ENCODE measurements at regions not wholly inside any gene's neighbourhood (a gene's known extent, or its start where the extent isn't known, plus 50 kb on each side); places are given as distances from the start of the nearest gene placed in this dataset.

GRCh38 chr3:83302091-83302490 is 1540.6 kb upstream of the GBE1 start:
- no peak for DNase-seq
- Histone ChIP-seq H3K4me3 (ENCODE audit: low read length) (no peak overlapping the region), H3K9me2 (replicated peaks; ENCODE audit: insufficient read depth, low read length) (no peaks in the 10 kb centered on the region), H4K20me1 (ENCODE audit: insufficient read depth, low read depth, low read length) (no peaks in the 10 kb centered on the region), H3K4me1 (ENCODE audit: low read length) (no peaks in the 10 kb centered on the region), H3K9me3 (ENCODE audit: low read length) (peaks cover 17% of the 10 kb centered on the region), H3K79me2 (ENCODE audit: low read length) (no peaks in the 10 kb centered on the region), H3K4me2 (ENCODE audit: low read depth, low read length, poor library complexity, severe bottlenecking) (no peak overlapping the region), H3K9ac (ENCODE audit: low read length) (no peak overlapping the region), H2AFZ (ENCODE audit: low read length) (no peak overlapping the region), H3K36me3 (ENCODE audit: insufficient read depth, low read length) (no peaks in the 10 kb centered on the region), H3K27ac (ENCODE audit: low read length) (no peak overlapping the region), H3K27me3 (ENCODE audit: low read length) (no peaks in the 10 kb centered on the region)

GRCh38 chr3:83317605-83318004 is 1556.2 kb upstream of the GBE1 start:
- no peaks in the 10 kb centered on the region for H3K4me1 ChIP-seq (ENCODE audit: low read length)
- DNase-seq = no peak

DNA sequence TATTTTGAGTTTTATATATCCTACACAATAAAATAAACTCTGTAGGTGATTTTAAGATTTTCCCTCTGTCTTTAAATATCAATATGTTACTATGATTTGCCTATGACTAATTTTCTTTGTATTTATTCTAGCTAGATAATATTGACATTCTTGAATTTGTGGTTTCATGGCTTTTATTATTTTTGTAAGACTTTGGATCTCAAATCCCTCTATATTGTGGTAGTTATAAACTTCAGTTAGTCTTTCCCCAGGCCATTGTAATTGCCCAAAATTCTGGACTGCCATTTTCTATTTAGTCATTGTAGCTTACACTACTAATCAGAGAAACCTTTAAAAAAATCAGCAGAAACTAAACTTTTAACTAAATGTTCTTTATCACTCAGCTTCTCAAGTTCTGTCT is 1559.3 kb upstream of the GBE1 start:
- Histone ChIP-seq H3K4me2 (ENCODE audit: low read depth, low read length, poor library complexity, severe bottlenecking) (no peak overlapping the region), H3K9me3 (ENCODE audit: low read length) (no peaks in the 10 kb centered on the region), H3K27ac (ENCODE audit: low read length) (no peak overlapping the region), H4K20me1 (ENCODE audit: insufficient read depth, low read depth, low read length) (no peaks in the 10 kb centered on the region), H3K9me2 (replicated peaks; ENCODE audit: insufficient read depth, low read length) (no peaks in the 10 kb centered on the region), H3K9ac (ENCODE audit: low read length) (no peak overlapping the region), H3K79me2 (ENCODE audit: low read length) (no peaks in the 10 kb centered on the region), H3K4me1 (ENCODE audit: low read length) (no peaks in the 10 kb centered on the region), H3K36me3 (ENCODE audit: insufficient read depth, low read length) (no peaks in the 10 kb centered on the region), H3K4me3 (ENCODE audit: low read length) (no peak overlapping the region), H2AFZ (ENCODE audit: low read length) (no peak overlapping the region), H3K27me3 (ENCODE audit: low read length) (no peaks in the 10 kb centered on the region)
- no peak for DNase-seq

More at GRCh38 chr3:83317605-83318004, 1556.2 kb upstream of the GBE1 start:
- no peaks in the 10 kb centered on the region for H3K9me3 ChIP-seq (ENCODE audit: low read length)
- no peak overlapping the region for H3K4me2 ChIP-seq (ENCODE audit: low read depth, low read length, poor library complexity, severe bottlenecking)
- H3K9ac ChIP-seq (ENCODE audit: low read length) = no peak overlapping the region
- no peaks in the 10 kb centered on the region for H3K79me2 ChIP-seq (ENCODE audit: low read length)
- H3K9me2 ChIP-seq (replicated peaks; ENCODE audit: insufficient read depth, low read length) = no peaks in the 10 kb centered on the region
- no peak overlapping the region for H2AFZ ChIP-seq (ENCODE audit: low read length)
- H3K36me3 ChIP-seq (ENCODE audit: insufficient read depth, low read length) = no peaks in the 10 kb centered on the region
- H3K27ac ChIP-seq (ENCODE audit: low read length) = no peak overlapping the region
- H4K20me1 ChIP-seq (ENCODE audit: insufficient read depth, low read depth, low read length) = no peaks in the 10 kb centered on the region
- H3K4me3 ChIP-seq (ENCODE audit: low read length) = no peak overlapping the region
- H3K27me3 ChIP-seq (ENCODE audit: low read length) = no peaks in the 10 kb centered on the region

GRCh38 chr3:83321457-83321856 is 1560.0 kb upstream of the GBE1 start:
- Histone ChIP-seq H2AFZ (ENCODE audit: low read length) (no peak overlapping the region), H3K4me3 (ENCODE audit: low read length) (no peak overlapping the region), H3K9ac (ENCODE audit: low read length) (no peak overlapping the region), H3K27me3 (ENCODE audit: low read length) (no peaks in the 10 kb centered on the region), H3K4me2 (ENCODE audit: low read depth, low read length, poor library complexity, severe bottlenecking) (no peak overlapping the region), H3K79me2 (ENCODE audit: low read length) (no peaks in the 10 kb centered on the region), H3K36me3 (ENCODE audit: insufficient read depth, low read length) (no peaks in the 10 kb centered on the region), H3K9me2 (replicated peaks; ENCODE audit: insufficient read depth, low read length) (no peaks in the 10 kb centered on the region), H3K9me3 (ENCODE audit: low read length) (no peaks in the 10 kb centered on the region), H4K20me1 (ENCODE audit: insufficient read depth, low read depth, low read length) (no peaks in the 10 kb centered on the region), H3K4me1 (ENCODE audit: low read length) (no peaks in the 10 kb centered on the region), H3K27ac (ENCODE audit: low read length) (no peak overlapping the region)
- no peak for DNase-seq

- Histone ChIP-seq H3K4me1 (ENCODE audit: low read length) (no peaks in the 10 kb centered on the region), H3K79me2 (ENCODE audit: low read length) (no peaks in the 10 kb centered on the region), H3K9ac (ENCODE audit: low read length) (no peak overlapping the region), H3K27ac (ENCODE audit: low read length) (no peak overlapping the region), H4K20me1 (ENCODE audit: insufficient read depth, low read depth, low read length) (no peaks in the 10 kb centered on the region), H3K4me3 (ENCODE audit: low read length) (no peak overlapping the region), H3K36me3 (ENCODE audit: insufficient read depth, low read length) (no peaks in the 10 kb centered on the region), H3K9me3 (ENCODE audit: low read length) (no peaks in the 10 kb centered on the region), H3K9me2 (replicated peaks; ENCODE audit: insufficient read depth, low read length) (no peaks in the 10 kb centered on the region), H3K4me2 (ENCODE audit: low read depth, low read length, poor library complexity, severe bottlenecking) (no peak overlapping the region), H2AFZ (ENCODE audit: low read length) (no peak overlapping the region), H3K27me3 (ENCODE audit: low read length) (no peaks in the 10 kb centered on the region)
- no peak for DNase-seq
Measured at GRCh38 chr3:83321891-83322290, 1560.4 kb upstream of the GBE1 start.

DNA sequence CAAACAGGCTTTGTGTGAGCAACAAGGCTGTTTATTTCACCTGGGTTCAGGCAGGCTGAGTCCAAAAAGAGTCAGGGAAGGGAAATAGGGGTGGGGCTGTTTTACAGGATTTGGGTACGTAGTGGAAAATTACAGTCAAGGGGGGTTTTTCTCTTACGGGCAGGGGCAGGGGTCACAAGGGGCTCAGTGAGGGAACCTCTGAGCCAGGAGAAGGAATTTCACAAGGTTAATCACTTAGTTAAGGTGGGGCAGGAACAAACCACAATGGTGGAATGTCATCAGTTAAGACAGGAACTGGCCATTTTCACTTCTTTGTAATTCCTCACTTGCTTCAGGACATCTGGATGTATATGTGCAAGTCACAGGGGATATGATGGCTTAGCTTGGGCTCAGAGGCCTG is 1592.8 kb upstream of the GBE1 start:
- no peak overlapping the region for H3K4me3 ChIP-seq (ENCODE audit: low read length)
- no peak overlapping the region for H3K9ac ChIP-seq (ENCODE audit: low read length)
- no peaks in the 10 kb centered on the region for H3K4me1 ChIP-seq (ENCODE audit: low read length)
- H3K36me3 ChIP-seq (ENCODE audit: insufficient read depth, low read length) = no peaks in the 10 kb centered on the region
- H3K27ac ChIP-seq (ENCODE audit: low read length) = no peak overlapping the region
- no peaks in the 10 kb centered on the region for H3K79me2 ChIP-seq (ENCODE audit: low read length)
- H3K9me3 ChIP-seq (ENCODE audit: low read length) = peaks cover 9% of the 10 kb centered on the region
- no peak overlapping the region for H3K4me2 ChIP-seq (ENCODE audit: low read depth, low read length, poor library complexity, severe bottlenecking)
- H3K27me3 ChIP-seq (ENCODE audit: low read length) = no peaks in the 10 kb centered on the region
- H4K20me1 ChIP-seq (ENCODE audit: insufficient read depth, low read depth, low read length) = no peaks in the 10 kb centered on the region
- no peaks in the 10 kb centered on the region for H3K9me2 ChIP-seq (replicated peaks; ENCODE audit: insufficient read depth, low read length)
- no peak for DNase-seq
- H2AFZ ChIP-seq (ENCODE audit: low read length) = no peak overlapping the region

DNA sequence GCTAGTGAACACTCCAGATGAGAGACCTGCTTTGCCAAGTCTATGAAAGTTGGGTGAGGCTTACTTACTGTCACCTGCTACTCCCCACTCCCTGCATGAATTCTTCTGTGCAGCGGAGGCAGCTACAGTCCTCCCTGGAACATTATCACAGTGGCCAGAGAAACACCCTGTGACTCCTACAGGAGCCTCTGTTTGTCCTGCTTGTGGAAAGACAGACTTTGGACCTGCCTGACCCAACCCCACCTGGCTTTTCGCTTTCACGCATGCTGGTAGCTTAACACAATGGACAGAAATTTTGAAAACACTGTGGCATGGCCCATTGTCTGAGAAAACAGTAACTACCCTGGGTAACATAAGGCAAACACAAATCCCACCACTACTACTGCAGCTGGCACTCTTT is 1565.5 kb upstream of the CADM2 start:
- Histone ChIP-seq H3K9me2 (replicated peaks; ENCODE audit: insufficient read depth, low read length) (no peaks in the 10 kb centered on the region), H3K36me3 (ENCODE audit: insufficient read depth, low read length) (no peaks in the 10 kb centered on the region), H3K79me2 (ENCODE audit: low read length) (no peaks in the 10 kb centered on the region), H3K4me1 (ENCODE audit: low read length) (no peaks in the 10 kb centered on the region), H3K4me2 (ENCODE audit: low read depth, low read length, poor library complexity, severe bottlenecking) (no peak overlapping the region), H4K20me1 (ENCODE audit: insufficient read depth, low read depth, low read length) (no peaks in the 10 kb centered on the region), H3K4me3 (ENCODE audit: low read length) (no peak overlapping the region), H3K27me3 (ENCODE audit: low read length) (no peaks in the 10 kb centered on the region), H2AFZ (ENCODE audit: low read length) (no peak overlapping the region), H3K9me3 (ENCODE audit: low read length) (peaks cover 38% of the 10 kb centered on the region), H3K27ac (ENCODE audit: low read length) (no peak overlapping the region), H3K9ac (ENCODE audit: low read length) (no peak overlapping the region)
- no peak for DNase-seq

GRCh38 chr3:83403927-83404326 is 1554.9 kb upstream of the CADM2 start:
- Histone ChIP-seq H2AFZ (ENCODE audit: low read length) (no peak overlapping the region), H3K27ac (ENCODE audit: low read length) (no peak overlapping the region), H3K9me3 (ENCODE audit: low read length) (peaks cover 13% of the 10 kb centered on the region; the same call in 1 of the 2 replicates), H3K79me2 (ENCODE audit: low read length) (no peaks in the 10 kb centered on the region), H3K9me2 (replicated peaks; ENCODE audit: insufficient read depth, low read length) (no peaks in the 10 kb centered on the region), H3K27me3 (ENCODE audit: low read length) (no peaks in the 10 kb centered on the region), H3K4me1 (ENCODE audit: low read length) (no peaks in the 10 kb centered on the region), H3K4me3 (ENCODE audit: low read length) (no peak overlapping the region), H4K20me1 (ENCODE audit: insufficient read depth, low read depth, low read length) (no peaks in the 10 kb centered on the region), H3K9ac (ENCODE audit: low read length) (no peak overlapping the region), H3K36me3 (ENCODE audit: insufficient read depth, low read length) (no peaks in the 10 kb centered on the region), H3K4me2 (ENCODE audit: low read depth, low read length, poor library complexity, severe bottlenecking) (no peak overlapping the region)
- no peak for DNase-seq

DNA sequence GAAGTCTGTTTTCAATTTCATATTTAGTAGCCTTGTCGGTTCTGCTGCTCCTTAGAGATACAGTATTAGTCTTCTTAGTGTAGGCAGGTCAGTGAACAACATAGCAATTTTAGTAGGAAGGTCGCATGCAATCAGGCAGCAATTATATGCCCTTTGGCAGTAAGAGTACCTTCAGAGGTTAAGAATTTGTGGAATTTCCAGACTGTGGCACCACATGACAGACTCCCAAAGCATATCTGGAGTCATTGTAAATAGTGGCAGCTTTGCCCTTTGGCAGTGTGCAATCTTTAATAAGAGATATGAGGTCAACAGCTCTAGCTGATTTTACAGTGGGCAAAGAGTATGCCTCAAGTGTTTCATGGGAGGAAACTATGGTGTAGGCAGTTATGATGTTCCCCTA is 1532.5 kb upstream of the CADM2 start:
- Histone ChIP-seq H3K27me3 (ENCODE audit: low read length) (no peaks in the 10 kb centered on the region), H3K9me3 (ENCODE audit: low read length) (peaks cover 32% of the 10 kb centered on the region), H4K20me1 (ENCODE audit: insufficient read depth, low read depth, low read length) (no peaks in the 10 kb centered on the region), H3K36me3 (ENCODE audit: insufficient read depth, low read length) (no peaks in the 10 kb centered on the region), H3K4me1 (ENCODE audit: low read length) (no peaks in the 10 kb centered on the region), H3K4me2 (ENCODE audit: low read depth, low read length, poor library complexity, severe bottlenecking) (no peak overlapping the region), H3K9me2 (replicated peaks; ENCODE audit: insufficient read depth, low read length) (no peaks in the 10 kb centered on the region), H2AFZ (ENCODE audit: low read length) (no peak overlapping the region), H3K27ac (ENCODE audit: low read length) (no peak overlapping the region), H3K79me2 (ENCODE audit: low read length) (no peaks in the 10 kb centered on the region), H3K4me3 (ENCODE audit: low read length) (no peak overlapping the region), H3K9ac (ENCODE audit: low read length) (no peak overlapping the region)
- DNase-seq = no peak

All from Karpas-422 (cell line).